H9 (cell line): ENCODE measurements at regions not wholly inside any gene's neighbourhood (a gene's known extent, or its start where the extent isn't known, plus 50 kb on each side); places are given as distances from the start of the nearest gene placed in this dataset.

Source experiments
- DNase-seq: peaks from one replicate; pipeline ENCODE4 v3.0.0-alpha.2; 2017
- H2AFZ ChIP-seq: one replicate; pipeline ENCODE4 v1.6.1; 2013; ENCODE audit warnings: mild to moderate bottlenecking, low read length, control low read depth, moderate library complexity
- H2AK5ac ChIP-seq: 2 replicates; pipeline ENCODE4 v1.6.1; 2013; ENCODE audit warnings: low read length, control low read depth, mixed read lengths; ENCODE audit not compliant: insufficient read length
- H2BK120ac ChIP-seq: one replicate; pipeline ENCODE4 v1.6.1; 2013; ENCODE audit warnings: low read depth, mild to moderate bottlenecking, low read length, control low read depth, inconsistent platforms; ENCODE audit not compliant: poor library complexity, severe bottlenecking
- H2BK12ac ChIP-seq: 2 replicates; pipeline ENCODE4 v1.6.1; 2013; ENCODE audit warnings: low read length, control low read depth, mixed read lengths, low read depth; ENCODE audit not compliant: insufficient read length
- H2BK15ac ChIP-seq: 2 replicates; pipeline ENCODE4 v1.6.1; 2013; ENCODE audit warnings: low read depth, low read length, control low read depth
- H2BK20ac ChIP-seq: one replicate; pipeline ENCODE4 v1.6.1; 2013; ENCODE audit warnings: low read depth, mild to moderate bottlenecking, low read length, control low read depth, inconsistent platforms; ENCODE audit not compliant: poor library complexity, severe bottlenecking
- H2BK5ac ChIP-seq: 2 replicates; pipeline ENCODE4 v1.6.1; 2013; ENCODE audit warnings: low read length, control low read depth, mixed read lengths; ENCODE audit not compliant: insufficient read length
- H3K14ac ChIP-seq: 2 replicates; pipeline ENCODE4 v1.6.1; 2013; ENCODE audit warnings: low read length, control low read depth; ENCODE audit not compliant: insufficient read depth
- H3K18ac ChIP-seq: 2 replicates; pipeline ENCODE4 v1.6.1; 2013; ENCODE audit warnings: low read depth, mild to moderate bottlenecking, mixed read lengths, low read length, control low read depth; ENCODE audit not compliant: insufficient read length
- H3K23ac ChIP-seq: 2 replicates; pipeline ENCODE4 v1.6.1; 2013; ENCODE audit warnings: low read length, control low read depth, mixed read lengths, low read depth; ENCODE audit not compliant: insufficient read length
- H3K23me2 ChIP-seq: 2 replicates; pipeline ENCODE4 v1.6.1; 2013; ENCODE audit warnings: low read depth, mild to moderate bottlenecking, mixed read lengths, low read length, control low read depth; ENCODE audit not compliant: insufficient read length, poor library complexity, severe bottlenecking
- H3K27ac ChIP-seq: 2 replicates; pipeline ENCODE4 v1.5.1; 2013; ENCODE audit warnings: low read length, control low read depth, mixed read lengths, low read depth; ENCODE audit not compliant: insufficient read length
- H3K27me3 ChIP-seq: 2 replicates; pipeline ENCODE4 v1.6.1; 2013; ENCODE audit warnings: low read length, control low read depth, inconsistent platforms; ENCODE audit not compliant: insufficient read depth
- H3K4ac ChIP-seq: 2 replicates; pipeline ENCODE4 v1.6.1; 2013; ENCODE audit warnings: low read depth, mild to moderate bottlenecking, control low read depth, inconsistent platforms, low read length, moderate library complexity
- H3K4me1 ChIP-seq: 2 replicates; pipeline ENCODE4 v1.6.1; 2013; ENCODE audit warnings: low read length, control low read depth, inconsistent platforms; ENCODE audit not compliant: insufficient read depth
- H3K4me2 ChIP-seq: 2 replicates; pipeline ENCODE4 v1.6.1; 2013; ENCODE audit warnings: low read length, control low read depth, mixed read lengths; ENCODE audit not compliant: insufficient read length, insufficient read depth
- H3K56ac ChIP-seq: 2 replicates; pipeline ENCODE4 v1.6.1; 2013; ENCODE audit warnings: low read depth, mild to moderate bottlenecking, mixed read lengths, low read length, control low read depth; ENCODE audit not compliant: insufficient read length
- H3K79me1 ChIP-seq: 2 replicates; pipeline ENCODE4 v1.6.1; 2013; ENCODE audit warnings: low read depth, mild to moderate bottlenecking, moderate library complexity, low read length, control low read depth, inconsistent platforms; ENCODE audit not compliant: insufficient read depth, poor library complexity, severe bottlenecking
- H3K79me2 ChIP-seq: 2 replicates; pipeline ENCODE4 v1.6.1; 2013; ENCODE audit warnings: low read length, control low read depth, inconsistent platforms; ENCODE audit not compliant: insufficient read depth
- H3K9ac ChIP-seq: 2 replicates; pipeline ENCODE4 v1.6.1; 2013; ENCODE audit warnings: low read length, control low read depth, mixed read lengths; ENCODE audit not compliant: insufficient read length; ENCODE audit errors: extremely low read depth
- H3K9me3 ChIP-seq: one replicate; pipeline ENCODE4 v1.6.1; 2013; ENCODE audit warnings: low read depth, low read length, inconsistent platforms; ENCODE audit not compliant: control insufficient read depth
- H3T11ph ChIP-seq: one replicate; pipeline ENCODE4 v1.6.1; 2013; ENCODE audit warnings: mild to moderate bottlenecking, low read length, control low read depth, inconsistent platforms
- H4K20me1 ChIP-seq: one replicate; pipeline ENCODE4 v1.6.1; 2013; ENCODE audit not compliant: control insufficient read depth, insufficient read length, insufficient read depth
- H4K5ac ChIP-seq: 2 replicates; pipeline ENCODE4 v1.6.1; 2013; ENCODE audit warnings: low read depth, mild to moderate bottlenecking, mixed read lengths, low read length, control low read depth; ENCODE audit not compliant: insufficient read length
- H4K8ac ChIP-seq: replicated peaks from 2 replicates; pipeline ENCODE4 v1.6.1; 2013; ENCODE audit warnings: low read length, control low read depth, mixed read lengths, low read depth; ENCODE audit not compliant: insufficient read length
- H4K91ac ChIP-seq: 2 replicates; pipeline ENCODE4 v1.6.1; 2013; ENCODE audit warnings: low read depth, mild to moderate bottlenecking, moderate library complexity, mixed read lengths, low read length, control low read depth; ENCODE audit not compliant: insufficient read length
- H3K27ac Mint-ChIP-seq, 3 experiments: 2 replicates in 2 of 3; 3 replicates in 1 of 3; pipeline ENCODE4 v1.8.0; 2020 to 2021; ENCODE audit warnings: mixed read lengths in 3 of 3, mild to moderate bottlenecking in 1 of 3, moderate library complexity in 1 of 3
- H3K27me3 Mint-ChIP-seq: 2 replicates; pipeline ENCODE4 v1.8.0; 2021; ENCODE audit warnings: low read depth, mild to moderate bottlenecking, moderate library complexity, mixed read lengths
- H3K36me3 Mint-ChIP-seq, 3 experiments: 2 replicates in 2 of 3; 3 replicates in 1 of 3; pipeline ENCODE4 v1.8.0; 2020 to 2021; ENCODE audit warnings: low read depth in 3 of 3, mixed read lengths in 3 of 3; ENCODE audit not compliant: insufficient read depth in 1 of 3
- H3K4me1 Mint-ChIP-seq, 2 experiments: 2 replicates each; pipeline ENCODE4 v1.8.0; 2020; ENCODE audit warnings: mixed read lengths in 2 of 2
- H3K4me3 Mint-ChIP-seq, 2 experiments: 2 replicates in 1 of 2; 3 replicates in 1 of 2; pipeline ENCODE4 v1.8.0; 2020 to 2021; ENCODE audit warnings: mild to moderate bottlenecking in 2 of 2, mixed read lengths in 2 of 2, moderate library complexity in 1 of 2
- H3K9me3 Mint-ChIP-seq, 2 experiments: 2 replicates in 1 of 2; 3 replicates in 1 of 2; pipeline ENCODE4 v1.8.0; 2020; ENCODE audit warnings: mild to moderate bottlenecking in 2 of 2, mixed read lengths in 2 of 2, moderate library complexity in 1 of 2
- WGBS: extraction: QIAGEN DNeasy Blood & Tissue Kit; methylation state at CpG from one replicate; pipeline ENCODE4 v1.1.7; 2013; ENCODE audit warnings: missing lambda C conversion rate, low lambda C conversion rate, mixed read lengths; ENCODE audit not compliant: insufficient read length; ENCODE audit errors: extremely low coverage; 5-methylcytosine and 5-hydroxymethylcytosine counted together
- TF ChIP-seq, protein P1 (sequence below): fragments of 200-600 bp; sonication (generic); conservative IDR thresholded peaks from 3 replicates; pipeline ENCODE4 v1.8.0; 2021; ENCODE audit warnings: antibody characterized with exemption, mild to moderate bottlenecking

DNA sequence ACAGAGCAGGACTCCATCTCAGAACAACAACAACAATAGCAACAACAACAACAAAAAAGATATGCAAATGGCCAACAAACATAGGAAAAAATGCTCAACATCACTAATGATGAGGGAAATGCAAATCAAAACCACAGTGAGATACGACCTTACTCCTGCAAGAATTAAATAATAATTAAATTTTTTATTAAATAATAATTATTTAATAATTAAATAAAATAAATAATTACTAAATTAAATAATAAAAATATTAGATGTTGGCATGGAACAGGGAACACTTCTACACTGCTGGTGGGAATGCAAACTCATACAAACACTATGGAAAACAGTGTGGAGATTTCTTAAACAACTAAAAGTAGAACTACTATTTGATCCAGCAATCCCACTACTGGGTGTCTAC lies 1022.3 kb upstream of the B3GALT2 start:
- no CpG with 5 or more reads among the region's 1 CpG for WGBS
- no peak overlapping the region for H3K56ac ChIP-seq
- H2BK12ac ChIP-seq = no peak overlapping the region
- H4K20me1 ChIP-seq = no peaks in the 10 kb centered on the region
- no peaks in the 10 kb centered on the region for H3K79me1 ChIP-seq
- Mint-ChIP-seq H3K27me3 (no peaks in the 10 kb centered on the region), H3K4me3 (no peak overlapping the region), H3K4me1 (0 out of 4 replicates have a peak, but pooled peaks cover 0 to 3% of the 10 kb centered on the region in 2 experiments), H3K9me3 (no peaks in the 10 kb centered on the region; a peak in 1 of 5 replicates), H3K36me3 (peaks cover 0 to 2% (median 0%) of the 10 kb centered on the region in 3 experiments; a peak in 5 of 7 replicates), H3K27ac (peak overlapping the region in 1 of 3 experiments; percentile 25; a peak in 1 of 7 replicates)
- H4K5ac ChIP-seq = no peak overlapping the region
- no peak overlapping the region for H3K27ac ChIP-seq
- H3K4me1 ChIP-seq = no peaks in the 10 kb centered on the region
- H2BK20ac ChIP-seq = no peak overlapping the region
- TF ChIP-seq, protein P1, sequence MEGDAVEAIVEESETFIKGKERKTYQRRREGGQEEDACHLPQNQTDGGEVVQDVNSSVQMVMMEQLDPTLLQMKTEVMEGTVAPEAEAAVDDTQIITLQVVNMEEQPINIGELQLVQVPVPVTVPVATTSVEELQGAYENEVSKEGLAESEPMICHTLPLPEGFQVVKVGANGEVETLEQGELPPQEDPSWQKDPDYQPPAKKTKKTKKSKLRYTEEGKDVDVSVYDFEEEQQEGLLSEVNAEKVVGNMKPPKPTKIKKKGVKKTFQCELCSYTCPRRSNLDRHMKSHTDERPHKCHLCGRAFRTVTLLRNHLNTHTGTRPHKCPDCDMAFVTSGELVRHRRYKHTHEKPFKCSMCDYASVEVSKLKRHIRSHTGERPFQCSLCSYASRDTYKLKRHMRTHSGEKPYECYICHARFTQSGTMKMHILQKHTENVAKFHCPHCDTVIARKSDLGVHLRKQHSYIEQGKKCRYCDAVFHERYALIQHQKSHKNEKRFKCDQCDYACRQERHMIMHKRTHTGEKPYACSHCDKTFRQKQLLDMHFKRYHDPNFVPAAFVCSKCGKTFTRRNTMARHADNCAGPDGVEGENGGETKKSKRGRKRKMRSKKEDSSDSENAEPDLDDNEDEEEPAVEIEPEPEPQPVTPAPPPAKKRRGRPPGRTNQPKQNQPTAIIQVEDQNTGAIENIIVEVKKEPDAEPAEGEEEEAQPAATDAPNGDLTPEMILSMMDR = no peak
- no peaks in the 10 kb centered on the region for H3K27me3 ChIP-seq
- H3K14ac ChIP-seq = no peak overlapping the region
- no peak overlapping the region for H3K4me2 ChIP-seq
- H3K79me2 ChIP-seq = no peaks in the 10 kb centered on the region
- H2BK15ac ChIP-seq = no peak overlapping the region
- H3K9me3 ChIP-seq = no peaks in the 10 kb centered on the region
- H3K9ac ChIP-seq = no peak overlapping the region
- H3K4ac ChIP-seq = no peak overlapping the region
- no peak overlapping the region for H4K91ac ChIP-seq
- H2AK5ac ChIP-seq = no peak overlapping the region
- no peak overlapping the region for H4K8ac ChIP-seq
- no peaks in the 10 kb centered on the region for H3K23me2 ChIP-seq
- H3K18ac ChIP-seq = no peak overlapping the region
- H2AFZ ChIP-seq = no peak overlapping the region
- no peak overlapping the region for H2BK5ac ChIP-seq
- no peak overlapping the region for H3T11ph ChIP-seq
- H2BK120ac ChIP-seq = no peak overlapping the region
- H3K23ac ChIP-seq = no peak overlapping the region
- no peak for DNase-seq
